ENCODE measurements at regions not wholly inside any gene's neighbourhood (a gene's known extent, or its start where the extent isn't known, plus 50 kb on each side); places are given as distances from the start of the nearest gene placed in this dataset.

DNA sequence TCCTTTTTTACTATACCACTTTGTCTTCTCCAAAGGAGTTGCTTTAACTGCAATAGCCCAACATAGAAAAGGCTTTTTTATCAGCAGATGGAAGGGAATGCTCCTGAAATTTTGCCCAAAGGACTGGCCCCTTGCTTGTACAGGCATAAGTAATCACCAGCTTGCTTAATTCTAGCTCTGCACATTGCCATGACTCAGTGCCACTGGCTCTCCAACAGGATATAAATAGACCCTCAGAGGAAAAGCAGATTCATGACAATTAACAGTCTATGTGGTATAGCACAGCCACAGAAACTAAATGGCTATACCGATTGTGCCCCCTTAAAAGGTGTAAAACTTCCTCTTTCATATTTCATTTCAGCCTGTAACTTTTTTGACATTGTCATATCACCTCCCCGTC lies 227.0 kb downstream of the ZNF608 start:
- no peak for DNase-seq (ENCODE audit: extremely low spot score)
- POLR2A ChIA-PET, result no interaction called here
- TF ChIP-seq, protein P1, sequence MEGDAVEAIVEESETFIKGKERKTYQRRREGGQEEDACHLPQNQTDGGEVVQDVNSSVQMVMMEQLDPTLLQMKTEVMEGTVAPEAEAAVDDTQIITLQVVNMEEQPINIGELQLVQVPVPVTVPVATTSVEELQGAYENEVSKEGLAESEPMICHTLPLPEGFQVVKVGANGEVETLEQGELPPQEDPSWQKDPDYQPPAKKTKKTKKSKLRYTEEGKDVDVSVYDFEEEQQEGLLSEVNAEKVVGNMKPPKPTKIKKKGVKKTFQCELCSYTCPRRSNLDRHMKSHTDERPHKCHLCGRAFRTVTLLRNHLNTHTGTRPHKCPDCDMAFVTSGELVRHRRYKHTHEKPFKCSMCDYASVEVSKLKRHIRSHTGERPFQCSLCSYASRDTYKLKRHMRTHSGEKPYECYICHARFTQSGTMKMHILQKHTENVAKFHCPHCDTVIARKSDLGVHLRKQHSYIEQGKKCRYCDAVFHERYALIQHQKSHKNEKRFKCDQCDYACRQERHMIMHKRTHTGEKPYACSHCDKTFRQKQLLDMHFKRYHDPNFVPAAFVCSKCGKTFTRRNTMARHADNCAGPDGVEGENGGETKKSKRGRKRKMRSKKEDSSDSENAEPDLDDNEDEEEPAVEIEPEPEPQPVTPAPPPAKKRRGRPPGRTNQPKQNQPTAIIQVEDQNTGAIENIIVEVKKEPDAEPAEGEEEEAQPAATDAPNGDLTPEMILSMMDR (IDR thresholded peaks at IDR 0.05; ENCODE audit: control extremely low read depth, extremely low read depth, low read depth, missing control alignments), result no peak
- CTCF ChIA-PET, result no interaction called here

DNA sequence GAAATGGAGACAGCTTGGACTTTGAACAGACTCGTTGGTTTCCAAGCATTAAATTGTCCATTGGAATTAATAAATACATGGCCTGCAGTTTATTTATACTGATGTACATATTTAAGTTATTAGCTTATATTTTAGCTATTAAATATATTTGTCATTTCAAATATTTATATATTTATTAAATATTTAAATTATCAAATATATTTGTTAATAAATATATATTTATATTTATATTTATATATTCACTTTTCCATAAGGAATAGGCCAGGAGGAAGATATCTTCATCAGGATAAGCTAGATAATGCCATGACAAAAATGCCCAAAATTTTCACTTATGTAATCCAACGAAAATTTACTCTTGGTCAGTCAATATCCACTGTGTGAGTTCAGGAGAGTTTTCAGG lies 229.9 kb downstream of the ZNF608 start:
- DNase-seq (ENCODE audit: extremely low spot score), result no peak
- CTCF ChIA-PET, result interaction anchor here (0.8 kb wide), 1 partner anchor 13 kb away, joined by 3 read pairs; no protein-coding TSS in a partner anchor
- POLR2A ChIA-PET, result no interaction called here
- TF ChIP-seq, protein P1 (IDR thresholded peaks at IDR 0.05; ENCODE audit: control extremely low read depth, extremely low read depth, low read depth, missing control alignments), result no peak

DNA sequence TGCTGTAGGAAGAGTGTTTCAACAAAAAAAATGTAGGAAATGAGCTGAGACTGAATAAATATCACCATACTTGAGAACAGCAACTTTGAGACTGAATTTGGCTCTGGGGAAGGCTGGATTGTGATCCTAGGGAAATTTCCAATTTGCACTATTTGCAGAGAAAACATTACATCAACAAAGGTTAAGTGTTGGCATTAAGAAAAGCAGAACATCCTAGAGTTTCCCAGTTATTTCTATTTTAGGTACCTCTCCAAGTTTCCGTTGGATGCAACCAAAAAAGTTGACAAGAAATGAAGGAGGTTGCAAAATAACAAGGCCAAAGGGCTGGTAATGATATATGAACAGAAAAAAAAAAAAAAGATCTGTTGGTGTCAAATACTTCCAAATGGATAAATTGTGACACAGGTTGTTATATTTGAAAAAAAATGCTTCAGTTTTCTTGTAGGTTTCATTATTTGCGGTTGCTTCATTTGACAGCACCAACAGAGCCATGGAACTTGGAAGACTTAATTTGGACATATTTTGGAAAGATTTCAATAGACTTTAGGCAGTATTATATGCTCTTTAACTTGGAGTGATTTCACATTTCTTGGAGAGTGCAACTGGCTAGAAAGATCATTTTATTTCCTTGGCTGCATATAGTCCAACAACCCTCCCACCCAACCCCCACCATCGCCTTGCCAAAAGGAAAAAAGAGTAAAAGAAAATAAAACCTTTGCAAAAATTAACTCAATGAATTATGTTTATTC lies 230.8 kb downstream of the ZNF608 start:
- TF ChIP-seq, protein P1 (IDR thresholded peaks at IDR 0.05; ENCODE audit: control extremely low read depth, extremely low read depth, low read depth, missing control alignments), result no peak
- no peak for DNase-seq (ENCODE audit: extremely low spot score)
- POLR2A ChIA-PET, result no interaction called here
- CTCF ChIA-PET, result interaction anchor here (0.8 to 2.0 kb wide), 2 partner anchors 9 to 12 kb away, joined by 3 to 7 read pairs; no protein-coding TSS in a partner anchor

DNA sequence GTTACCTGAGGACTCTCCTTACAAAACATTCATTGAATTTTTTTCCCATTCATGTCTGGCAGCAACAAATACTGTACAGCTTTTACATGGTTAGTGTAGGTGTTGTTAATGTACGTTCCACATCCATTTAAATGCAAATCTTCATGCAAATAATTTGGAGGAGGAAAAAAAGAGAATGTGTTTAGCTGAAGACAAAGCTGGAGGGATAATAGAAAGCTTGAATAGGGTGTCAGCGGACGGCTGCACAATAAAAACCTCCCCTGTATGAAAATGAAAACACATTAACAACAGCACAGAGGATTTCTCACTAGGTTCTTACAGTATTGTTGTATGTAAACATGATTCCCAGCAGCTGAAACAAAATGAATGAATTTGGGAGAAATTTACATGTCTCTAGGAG lies 231.5 kb downstream of the ZNF608 start:
- ChIA-PET POLR2A (no interaction called here), CTCF (interaction anchor here (2.0 kb wide), 1 partner anchor 10 kb away, joined by 7 read pairs; no protein-coding TSS in a partner anchor)
- no peak for DNase-seq (ENCODE audit: extremely low spot score)
- TF ChIP-seq, protein P1 (IDR thresholded peaks at IDR 0.05; ENCODE audit: control extremely low read depth, extremely low read depth, low read depth, missing control alignments), result no peak

DNA sequence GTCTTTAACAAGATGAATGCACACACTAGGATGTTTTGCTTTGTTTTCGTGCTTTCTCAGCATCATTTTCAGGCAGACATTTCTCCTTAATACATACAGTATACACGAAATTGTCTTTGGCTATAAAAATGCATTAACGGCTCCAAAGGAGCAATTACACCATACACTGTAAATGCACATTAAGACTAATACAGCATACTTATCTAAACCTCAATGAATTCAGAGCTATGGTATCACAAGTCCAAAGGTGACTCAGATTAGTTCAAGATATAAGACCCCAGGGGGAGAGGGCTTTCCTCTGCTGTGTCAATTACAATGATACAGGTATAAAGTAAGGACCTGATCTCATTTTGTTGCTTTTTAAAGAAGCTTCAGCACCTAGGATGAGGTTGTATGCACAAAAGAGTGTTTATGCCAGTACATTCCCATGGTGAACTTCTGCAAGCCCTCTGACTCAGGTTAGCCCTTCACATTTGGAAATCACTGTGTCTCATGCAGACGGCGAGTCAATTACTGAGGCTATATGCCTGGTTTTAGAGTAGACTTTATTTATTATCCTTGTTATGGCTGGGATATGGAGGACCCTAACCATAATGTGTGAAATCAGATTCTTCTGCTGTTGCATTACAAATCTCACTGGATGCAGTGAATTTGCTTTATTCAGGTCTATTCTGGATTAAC lies 233.3 kb downstream of the ZNF608 start:
- DNase-seq (ENCODE audit: extremely low spot score), result no peak
- POLR2A ChIA-PET, result no interaction called here
- CTCF ChIA-PET, result no interaction called here
- TF ChIP-seq, protein P1 (IDR thresholded peaks at IDR 0.05; ENCODE audit: control extremely low read depth, extremely low read depth, low read depth, missing control alignments), result no peak

DNA sequence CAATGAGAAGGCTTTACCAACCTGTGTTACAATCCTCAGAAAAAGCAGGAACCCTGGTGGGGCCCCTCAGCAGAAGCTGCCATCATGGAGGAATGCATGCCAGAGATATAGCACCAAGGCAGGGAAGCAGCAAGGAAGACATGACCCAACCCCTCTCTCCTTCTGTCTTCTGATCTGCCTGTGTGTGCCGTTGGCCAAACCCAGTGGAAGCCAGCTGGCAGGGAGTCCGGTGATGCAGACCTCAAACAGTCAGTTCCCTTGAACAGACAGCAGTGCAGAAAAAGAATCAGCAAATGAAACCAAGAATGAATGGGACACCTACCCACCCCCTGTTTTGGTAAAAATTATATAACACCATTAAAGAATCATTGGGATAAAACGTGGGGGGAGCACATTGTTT lies 234.2 kb downstream of the ZNF608 start:
- ChIA-PET CTCF (interaction anchor here (2.3 kb wide), 1 partner anchor 12 kb away, joined by 5 read pairs; no protein-coding TSS in a partner anchor), POLR2A (no interaction called here)
- TF ChIP-seq, protein P1 (IDR thresholded peaks at IDR 0.05; ENCODE audit: control extremely low read depth, extremely low read depth, low read depth, missing control alignments), result no peak
- DNase-seq (ENCODE audit: extremely low spot score), result no peak
